ENCODE measurements at regions not wholly inside any gene's neighbourhood (a gene's known extent, or its start where the extent isn't known, plus 50 kb on each side); places are given as distances from the start of the nearest gene placed in this dataset.
"Not testable (repeated sequence)": the region's sequence is repeated elsewhere in the genome, so short reads cannot be mapped to it uniquely, and the experiment has no call there.

DNA sequence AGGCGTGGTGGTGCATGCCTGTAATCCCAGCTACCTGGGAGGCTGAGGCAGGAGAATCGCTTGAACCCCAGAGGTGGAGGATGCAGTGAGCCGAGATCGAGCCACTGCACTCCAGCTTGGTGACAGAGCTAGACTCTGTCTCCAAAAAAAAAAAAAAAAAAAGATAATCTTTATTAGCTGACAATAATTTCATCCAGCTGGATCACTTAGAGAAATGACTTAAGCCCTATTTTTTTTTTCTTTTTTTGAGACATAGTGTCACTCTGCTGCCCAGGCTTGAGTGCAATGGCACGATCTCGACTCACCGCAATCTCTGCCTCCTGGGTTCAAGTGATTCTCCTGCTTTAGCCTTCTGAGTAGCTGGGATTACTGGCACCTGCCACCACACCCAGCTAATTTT lies 51.6 kb upstream of the MAP4K4 start:
- not testable (repeated sequence) for DNase-seq (ENCODE audit: low spot score)

DNA sequence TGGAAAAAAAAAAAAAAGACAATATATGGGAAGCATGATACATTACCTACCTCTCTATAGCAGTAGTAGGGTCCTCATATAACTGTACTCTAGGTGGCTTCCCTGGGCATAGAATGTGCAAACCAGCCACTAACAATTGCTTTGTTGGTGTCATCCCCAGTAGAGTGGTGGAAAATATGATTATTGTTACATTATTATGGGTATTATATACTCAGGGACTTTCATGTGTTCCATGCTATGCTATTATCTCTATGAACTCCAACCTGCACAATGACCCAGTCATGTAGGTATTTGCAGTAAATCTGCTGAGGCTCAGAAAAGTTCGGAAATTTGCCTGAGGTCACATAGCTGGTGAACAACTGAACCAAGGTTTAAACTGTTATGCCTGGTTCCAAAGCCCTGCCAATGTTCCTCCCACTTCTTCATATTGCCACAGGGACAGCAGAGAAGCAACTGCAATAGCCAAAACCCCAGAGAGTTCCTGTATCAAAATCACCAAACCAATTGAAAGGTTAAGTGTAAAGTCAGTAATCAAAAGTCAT lies 52.6 kb upstream of the MAP4K4 start:
- DNase-seq (ENCODE audit: low spot score): no peak

- DNase-seq (ENCODE audit: low spot score): no peak
Observed at GRCh38 chr2:101643004-101643524, 54.4 kb upstream of the MAP4K4 start.

DNA sequence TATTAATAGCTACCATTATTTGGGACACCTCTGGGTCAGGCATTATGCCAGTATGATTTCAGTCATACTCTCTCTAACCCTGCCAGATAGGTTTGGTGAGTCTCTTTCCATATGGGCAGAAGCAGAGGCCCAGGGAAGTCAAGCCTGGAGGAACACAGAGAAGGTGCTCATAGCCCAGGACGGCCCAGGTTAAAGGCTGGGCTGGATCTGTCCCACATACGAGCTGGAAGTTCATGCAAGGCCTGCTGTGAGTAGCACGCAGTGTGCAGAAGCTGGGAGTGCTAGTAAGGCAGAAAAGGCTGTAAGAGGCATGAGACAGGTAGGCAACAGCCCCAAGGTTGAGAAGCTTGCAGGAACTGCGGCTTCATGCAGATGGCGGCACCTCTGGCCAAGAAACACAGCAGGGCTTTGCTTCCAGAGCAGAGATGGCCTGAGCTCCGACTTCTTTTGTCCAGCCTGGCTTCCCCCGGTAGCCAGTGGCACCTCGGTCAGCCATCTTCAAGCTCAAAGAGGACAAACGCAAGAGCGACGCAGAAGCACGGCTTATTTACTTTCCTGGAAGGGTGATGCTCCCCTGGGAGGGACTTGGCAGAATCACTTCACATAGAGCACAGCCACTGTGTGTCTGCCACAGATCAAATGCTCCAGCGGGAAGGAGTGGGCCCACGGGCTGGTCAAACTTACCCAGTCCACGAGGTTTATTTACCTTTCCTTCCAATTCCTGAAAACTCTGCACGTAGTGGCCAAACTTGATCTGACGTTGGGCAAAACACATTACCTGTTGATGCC lies 58.5 kb upstream of the MAP4K4 start:
- no peak for DNase-seq (ENCODE audit: low spot score)

GRCh38 chr2:101638181-101638711 lies 59.3 kb upstream of the MAP4K4 start:
- DNase-seq (ENCODE audit: low spot score): no peak

DNA sequence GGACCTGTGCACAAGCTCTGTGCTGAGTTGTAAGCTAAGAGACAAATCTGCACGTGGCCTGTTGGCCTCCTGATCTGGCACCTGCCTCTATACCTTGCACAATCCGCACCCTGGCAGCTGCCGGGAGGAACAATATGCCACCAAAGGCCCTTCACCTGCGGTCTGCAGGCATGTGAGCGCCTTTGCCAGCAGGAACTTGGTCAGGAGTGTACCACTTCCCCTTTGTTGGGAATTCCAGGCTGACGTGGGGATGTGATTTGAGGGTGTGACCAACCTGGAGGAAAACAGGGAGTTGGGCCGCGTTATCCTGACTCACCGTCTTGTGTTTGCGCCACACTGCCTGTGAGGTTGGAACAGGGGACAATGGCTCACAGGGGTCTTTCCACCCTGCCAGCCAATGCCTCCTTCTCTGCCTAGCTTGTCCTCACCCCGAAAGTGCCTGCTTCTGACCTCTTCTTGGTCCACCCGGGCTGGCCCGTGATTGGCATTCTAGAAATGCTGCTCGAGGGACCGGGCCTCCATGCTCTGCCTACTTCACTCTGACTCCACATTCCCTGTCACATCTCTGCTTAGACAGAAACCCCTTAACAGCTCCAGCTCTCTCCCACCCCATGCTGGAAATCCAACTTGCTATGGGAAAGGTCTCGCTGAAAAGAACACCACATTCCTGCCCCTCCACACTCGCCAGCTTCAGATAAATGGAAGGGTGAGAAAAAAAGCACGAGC lies 67.1 kb upstream of the MAP4K4 start:
- DNase-seq (ENCODE audit: low spot score): no peak

DNA sequence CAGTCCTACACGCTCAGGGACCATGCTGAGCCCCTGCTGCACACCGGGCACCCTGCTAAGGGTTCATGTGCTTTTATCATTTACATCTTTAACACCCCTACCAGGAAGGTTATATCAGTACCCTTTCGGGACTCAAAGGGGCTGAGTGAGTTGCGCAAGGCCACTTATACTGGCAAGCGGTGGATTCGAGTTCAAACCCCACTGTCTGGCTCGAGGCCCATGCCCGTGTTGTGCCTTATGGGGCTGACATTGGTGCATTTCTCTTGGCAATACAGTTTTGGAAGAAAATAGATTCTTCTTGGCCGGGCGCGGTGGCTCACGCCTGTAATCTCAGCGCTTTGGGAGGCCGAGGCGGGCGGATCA lies 69.5 kb upstream of the MAP4K4 start:
- no peak for DNase-seq (ENCODE audit: low spot score)

- no peak for DNase-seq (ENCODE audit: low spot score)
Observed at GRCh38 chr2:101627285-101628029, 70.0 kb upstream of the MAP4K4 start.

- DNase-seq (ENCODE audit: low spot score): not testable (repeated sequence)
Observed at GRCh38 chr2:101625814-101626213, 71.7 kb upstream of the MAP4K4 start.

- no peak for DNase-seq (ENCODE audit: low spot score)
Observed at GRCh38 chr2:101625387-101625786, 72.1 kb upstream of the MAP4K4 start.

GRCh38 chr2:101624706-101625332 lies 72.7 kb upstream of the MAP4K4 start:
- no peak for DNase-seq (ENCODE audit: low spot score)

DNA sequence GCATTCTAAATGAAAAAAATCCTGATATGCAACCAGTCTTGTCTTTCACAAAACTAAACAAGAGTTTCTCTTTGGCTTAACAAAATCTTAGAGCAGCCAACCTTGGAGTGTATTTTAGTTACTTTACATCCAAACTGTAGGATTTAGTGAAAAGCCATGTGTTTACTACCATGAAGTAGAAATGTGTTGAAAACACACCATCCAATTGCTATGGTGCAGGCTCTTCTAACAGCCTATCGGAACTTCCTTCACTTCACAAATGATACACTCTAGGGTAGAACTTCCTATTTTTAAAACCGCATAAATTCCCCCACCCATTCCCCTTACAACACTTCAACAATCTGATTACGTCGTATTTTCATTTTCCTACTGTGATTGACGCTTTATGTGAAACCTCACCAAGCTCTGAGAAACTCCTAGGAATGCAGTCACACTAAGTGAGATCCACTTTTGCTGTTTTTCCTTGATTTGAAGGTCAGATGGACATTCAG lies 74.4 kb upstream of the MAP4K4 start:
- DNase-seq (ENCODE audit: low spot score): no peak

GRCh38 chr2:101622210-101623030 lies 75.1 kb upstream of the MAP4K4 start:
- DNase-seq (ENCODE audit: low spot score): no peak

DNA sequence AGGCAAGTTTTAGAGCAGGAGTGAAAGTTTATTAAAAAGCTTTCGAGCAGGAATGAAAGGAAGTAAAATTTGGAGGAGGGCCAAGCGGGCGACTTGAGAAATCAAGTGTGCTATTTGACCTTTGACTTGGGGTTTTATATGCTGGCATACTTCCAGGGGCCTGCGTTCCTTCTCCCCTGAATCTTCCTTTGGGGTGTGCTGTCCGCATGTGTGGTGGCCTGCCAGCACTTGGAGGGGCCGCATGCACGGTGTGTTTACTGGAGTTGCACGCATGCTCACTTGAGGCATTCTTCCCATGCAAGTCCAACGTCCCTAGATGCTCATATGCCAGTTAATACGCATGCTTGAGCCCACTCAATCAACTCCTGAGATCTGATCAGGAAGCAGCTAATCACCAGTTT lies 78.3 kb upstream of the MAP4K4 start:
- no peak for DNase-seq (ENCODE audit: low spot score)

DNA sequence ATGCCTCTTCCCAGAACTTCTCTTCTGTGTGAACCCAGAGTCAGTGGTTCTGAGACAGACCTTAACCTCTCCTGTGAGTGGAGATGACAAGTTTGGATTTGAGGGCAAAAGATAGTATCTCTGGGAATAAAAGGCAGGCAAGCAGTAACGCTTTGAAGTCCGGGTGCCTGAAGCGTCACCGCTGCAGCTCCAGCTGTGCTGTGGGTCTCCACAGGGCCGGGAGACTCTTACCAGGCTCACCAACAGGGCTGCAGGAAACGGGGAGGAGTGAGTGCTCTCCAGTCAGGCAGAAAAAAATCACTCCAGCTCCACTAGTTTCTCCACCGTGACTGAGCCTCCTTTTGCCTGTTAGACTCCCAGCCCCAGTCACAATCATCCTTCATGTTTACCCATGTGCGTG lies 79.7 kb upstream of the MAP4K4 start:
- no peak for DNase-seq (ENCODE audit: low spot score)

- peak; percentile 39 for DNase-seq (ENCODE audit: low spot score)
Observed at GRCh38 chr2:101617188-101617587, 80.3 kb upstream of the MAP4K4 start.

DNA sequence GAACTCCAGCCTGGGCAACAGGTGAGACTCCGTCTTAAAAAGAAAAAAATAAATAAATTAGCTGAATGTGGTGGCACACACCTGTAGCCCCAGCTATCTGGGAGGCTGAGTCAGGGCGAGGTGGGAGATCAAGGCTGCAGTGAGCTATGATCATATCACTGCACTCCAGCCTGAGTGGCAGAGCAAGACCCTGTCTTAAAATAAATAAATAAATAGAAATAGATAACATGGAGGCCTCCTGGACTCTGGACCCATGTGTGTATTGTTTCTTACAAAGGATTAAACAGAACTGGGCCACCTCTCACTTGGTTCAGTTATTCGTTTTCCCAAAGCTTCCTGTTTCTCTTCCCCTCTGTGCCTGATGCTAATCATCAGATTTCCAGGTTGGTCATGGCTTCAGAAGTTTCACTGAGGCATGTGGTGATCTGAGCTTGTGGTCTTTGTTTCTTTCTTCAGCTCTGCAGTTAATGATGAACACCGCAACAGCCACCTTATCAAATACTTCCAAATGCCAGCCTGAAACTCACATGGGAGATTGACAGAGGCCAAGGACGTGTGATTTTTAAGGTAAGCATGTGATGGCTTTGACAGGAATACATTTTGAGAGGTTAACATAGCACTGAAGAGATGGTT lies 83.3 kb upstream of the MAP4K4 start:
- DNase-seq (ENCODE audit: low spot score): no peak

- DNase-seq (ENCODE audit: low spot score): no peak
Observed at GRCh38 chr2:101613056-101613704, 84.3 kb upstream of the MAP4K4 start.

DNA sequence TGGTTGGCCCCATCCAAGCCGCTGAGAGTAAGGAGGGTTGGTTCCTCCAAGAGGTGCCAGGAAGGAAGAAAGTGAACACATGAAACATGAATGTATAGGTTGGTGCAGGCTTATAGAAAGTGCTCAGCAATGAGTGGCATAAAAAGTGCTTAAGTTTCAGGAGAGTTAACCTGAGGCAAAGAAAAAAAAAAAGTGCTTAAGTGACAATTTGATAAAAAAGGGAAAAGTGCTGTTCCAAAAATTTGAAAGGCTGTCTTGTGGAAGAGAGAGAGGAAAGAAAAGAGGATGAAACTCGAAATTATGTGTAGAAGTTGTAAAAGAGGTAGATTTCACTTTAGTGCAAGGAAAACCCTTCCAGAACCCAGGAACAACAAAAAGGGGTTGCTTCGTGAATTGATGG lies 85.5 kb upstream of the MAP4K4 start:
- DNase-seq (ENCODE audit: low spot score): no peak
